ENCODE measurements at regions not wholly inside any gene's neighbourhood (a gene's known extent, or its start where the extent isn't known, plus 50 kb on each side); places are given as distances from the start of the nearest gene placed in this dataset.

- TF ChIP-seq CTCF (conservative IDR thresholded peaks at IDR 0.05; ENCODE audit: control insufficient read depth, insufficient read depth, low read depth, low read length): no peak
- no peak for DNase-seq (ENCODE audit: low read depth)
- H3K4me3 ChIP-seq (ENCODE audit: control insufficient read depth, low read depth, low read length): no peak overlapping the region
These were observed 300.0 kb upstream of the PUDP start for GRCh38 chrX:7447801-7448499.

- DNase-seq (ENCODE audit: low read depth): peak; percentile 7
- TF ChIP-seq CTCF (conservative IDR thresholded peaks at IDR 0.05; ENCODE audit: control insufficient read depth, insufficient read depth, low read depth, low read length): no peak
- H3K4me3 ChIP-seq (ENCODE audit: control insufficient read depth, low read depth, low read length): no peak overlapping the region
These were observed 298.9 kb upstream of the PUDP start for GRCh38 chrX:7446815-7447214.

GRCh38 chrX:7444967-7445366 lies 297.0 kb upstream of the PUDP start:
- TF ChIP-seq CTCF (conservative IDR thresholded peaks at IDR 0.05; ENCODE audit: control insufficient read depth, insufficient read depth, low read depth, low read length): no peak
- no peak overlapping the region for H3K4me3 ChIP-seq (ENCODE audit: control insufficient read depth, low read depth, low read length)
- DNase-seq (ENCODE audit: low read depth): peak; percentile 11

GRCh38 chrX:7441586-7441985 lies 293.6 kb upstream of the PUDP start:
- no peak overlapping the region for H3K4me3 ChIP-seq (ENCODE audit: control insufficient read depth, low read depth, low read length)
- TF ChIP-seq CTCF (conservative IDR thresholded peaks at IDR 0.05; ENCODE audit: control insufficient read depth, insufficient read depth, low read depth, low read length): no peak
- no peak for DNase-seq (ENCODE audit: low read depth)

- H3K4me3 ChIP-seq (ENCODE audit: control insufficient read depth, low read depth, low read length): no peak overlapping the region
- no peak for TF ChIP-seq CTCF (conservative IDR thresholded peaks at IDR 0.05; ENCODE audit: control insufficient read depth, insufficient read depth, low read depth, low read length)
- DNase-seq (ENCODE audit: low read depth): peak; percentile 27
These were observed 287.9 kb upstream of the PUDP start for GRCh38 chrX:7435822-7436221.

GRCh38 chrX:7432901-7433300 lies 284.9 kb upstream of the PUDP start:
- no peak for TF ChIP-seq CTCF (conservative IDR thresholded peaks at IDR 0.05; ENCODE audit: control insufficient read depth, insufficient read depth, low read depth, low read length)

GRCh38 chrX:7420717-7421116 lies 272.8 kb upstream of the PUDP start:
- H3K4me3 ChIP-seq (ENCODE audit: control insufficient read depth, low read depth, low read length): no peak overlapping the region
- no peak for DNase-seq (ENCODE audit: low read depth)
- no peak for TF ChIP-seq CTCF (conservative IDR thresholded peaks at IDR 0.05; ENCODE audit: control insufficient read depth, insufficient read depth, low read depth, low read length)

More at GRCh38 chrX:7432901-7433300, 284.9 kb upstream of the PUDP start:
- no peak for DNase-seq (ENCODE audit: low read depth)
- no peak overlapping the region for H3K4me3 ChIP-seq (ENCODE audit: control insufficient read depth, low read depth, low read length)
